Hematopoietic multipotent progenitor cell treated with erythropoietin and hydrocortisone succinate and interleukin-3 and kit ligand, for 4 days (in vitro differentiated cells): ENCODE measurements at regions not wholly inside any gene's neighbourhood (a gene's known extent, or its start where the extent isn't known, plus 50 kb on each side); places are given as distances from the start of the nearest gene placed in this dataset.

ENCODE experiments used
- DNase-seq: peaks from one replicate; pipeline ENCODE4 v3.0.0-alpha.2; 2015

GRCh38 chr5:34603378-34603777 is 52.8 kb upstream of the RAI14 start:
- DNase-seq, result no peak

DNA sequence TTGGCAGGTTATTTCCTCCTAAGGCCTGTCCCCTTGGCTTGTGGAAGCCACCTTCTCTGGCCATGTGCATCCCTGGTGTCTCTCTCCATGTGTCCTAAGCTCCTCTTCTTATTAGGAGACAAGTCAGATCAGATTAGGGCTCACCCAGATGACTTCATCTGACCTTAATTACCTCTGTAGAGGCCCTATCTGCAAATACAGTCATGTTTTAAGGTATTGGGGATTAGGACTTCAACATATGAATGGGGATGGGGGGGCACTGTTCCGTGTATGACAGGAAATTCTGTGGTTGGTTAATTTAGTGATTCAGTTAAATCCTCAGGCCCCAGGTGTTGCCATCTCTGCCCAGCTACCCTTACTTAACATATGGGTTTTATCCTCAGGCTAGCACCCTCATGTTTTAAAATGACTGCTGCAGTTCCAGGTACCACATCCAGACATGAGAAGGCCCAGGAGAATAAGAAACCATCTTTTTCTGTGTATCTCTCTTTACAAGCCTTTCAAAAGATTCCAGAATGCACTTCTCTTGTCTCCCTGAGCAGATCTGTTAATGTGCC is 51.9 kb upstream of the RAI14 start:
- DNase-seq, result no peak

DNA sequence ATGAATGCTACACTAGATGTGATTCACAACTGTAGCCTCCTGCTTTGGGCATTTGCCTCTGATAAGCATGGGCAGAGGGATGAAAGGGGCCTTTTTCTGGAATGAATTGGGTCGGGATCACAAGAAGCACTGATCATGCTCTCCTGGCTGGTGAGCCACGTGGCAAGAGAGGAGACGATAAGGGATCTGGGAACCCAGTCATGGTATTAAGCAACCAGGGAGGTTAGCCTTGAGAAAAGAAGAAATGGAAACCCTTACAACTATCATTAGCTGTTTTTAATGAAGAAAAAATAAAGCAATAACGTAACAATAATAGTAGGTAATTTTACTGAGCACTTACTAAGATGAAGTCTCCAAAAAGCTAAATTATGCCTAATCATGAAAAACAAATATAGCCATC is 50.0 kb upstream of the RAI14 start:
- DNase-seq, result no peak
